ENCODE measurements at regions not wholly inside any gene's neighbourhood (a gene's known extent, or its start where the extent isn't known, plus 50 kb on each side); places are given as distances from the start of the nearest gene placed in this dataset.

GRCh38 chr20:7637184-7637583 lies 303.1 kb downstream of the HAO1 start:
- Histone ChIP-seq H4K20me1 (ENCODE audit: insufficient read depth) (no peaks in the 10 kb centered on the region), H3K9ac (no peak overlapping the region), H3F3A (replicated peaks; ENCODE audit: insufficient read depth) (no peaks in the 10 kb centered on the region), H3K9me3 (no peaks in the 10 kb centered on the region; the same call in 1 of the 2 replicates), H3K27ac (ENCODE audit: low read depth in 2 of 2, low read length in 1 of 2) (peak overlapping the region in 1 of 2 experiments; percentile 45; a peak in 2 of 4 replicates), H3K4me2 (no peak overlapping the region), H3K79me2 (ENCODE audit: insufficient read depth) (no peaks in the 10 kb centered on the region), H3K27me3 (ENCODE audit: insufficient read depth) (no peaks in the 10 kb centered on the region), H3K4me3 (ENCODE audit: low read depth in 2 of 2, low read length in 1 of 2) (no peak overlapping the region), H3K9me2 (no peaks in the 10 kb centered on the region), H3K4me1 (ENCODE audit: control insufficient read depth in 1 of 2, insufficient read depth in 2 of 2, low read depth in 1 of 2, low read length in 1 of 2) (no peaks in the 10 kb centered on the region), H2AFZ (ENCODE audit: low read depth) (no peak overlapping the region), H3K36me3 (replicated peaks in 1 of 2; ENCODE audit: control insufficient read depth in 1 of 2, insufficient read depth in 2 of 2, low read length in 1 of 2) (no peaks in the 10 kb centered on the region)
- TF ChIP-seq RCOR1 (IDR thresholded peaks at IDR 0.05; ENCODE audit: low read length) = no peak
- TF ChIP-seq TEAD4 (IDR thresholded peaks at IDR 0.05; ENCODE audit: borderline replicate concordance, insufficient read depth) = peak; percentile 37
- TF ChIP-seq, protein P1, sequence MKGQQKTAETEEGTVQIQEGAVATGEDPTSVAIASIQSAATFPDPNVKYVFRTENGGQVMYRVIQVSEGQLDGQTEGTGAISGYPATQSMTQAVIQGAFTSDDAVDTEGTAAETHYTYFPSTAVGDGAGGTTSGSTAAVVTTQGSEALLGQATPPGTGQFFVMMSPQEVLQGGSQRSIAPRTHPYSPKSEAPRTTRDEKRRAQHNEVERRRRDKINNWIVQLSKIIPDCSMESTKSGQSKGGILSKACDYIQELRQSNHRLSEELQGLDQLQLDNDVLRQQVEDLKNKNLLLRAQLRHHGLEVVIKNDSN (IDR thresholded peaks at IDR 0.05; ENCODE audit: borderline replicate concordance, low read depth) = no peak
- no peak for TF ChIP-seq RFX5 (IDR thresholded peaks at IDR 0.05; ENCODE audit: low read length)
- TF ChIP-seq RXRA (IDR thresholded peaks at IDR 0.05; ENCODE audit: borderline replicate concordance, low read depth) = 0 out of 2 replicates have a peak, but pooled peaks have one; percentile 20
- TF ChIP-seq EP300 (IDR thresholded peaks at IDR 0.05; ENCODE audit: borderline replicate concordance in 1 of 2, low read depth in 1 of 2, low read length in 1 of 2) = peak in 1 of 2 experiments; percentile 72; a peak in 2 of 4 replicates
- TF ChIP-seq REST (IDR thresholded peaks at IDR 0.05; ENCODE audit: low read depth, low read length) = no peak
- no peak for TF ChIP-seq NRF1 (IDR thresholded peaks at IDR 0.05; ENCODE audit: low read depth, low read length)
- no peak for TF ChIP-seq GATA2 (CRISPR knock-in tag; IDR thresholded peaks at IDR 0.05)
- peak; percentile 45 for TF ChIP-seq NFIC (IDR thresholded peaks at IDR 0.05; ENCODE audit: borderline replicate concordance)
- TF ChIP-seq FOXM1 (IDR thresholded peaks at IDR 0.05; ENCODE audit: low read depth) = peak; percentile 67; the same call in 1 of the 2 replicates
- TF ChIP-seq PBX3 (IDR thresholded peaks at IDR 0.05) = peak; percentile 60
- peak; percentile 81; the same call in 1 of the 2 replicates for TF ChIP-seq TCF12 (IDR thresholded peaks at IDR 0.05)
- POLR2A ChIA-PET = no interaction called here
- CTCF ChIA-PET = no interaction called here
- no peak for DNase-seq
